ENCODE measurements at regions not wholly inside any gene's neighbourhood (a gene's known extent, or its start where the extent isn't known, plus 50 kb on each side); places are given as distances from the start of the nearest gene placed in this dataset.
"Not testable (repeated sequence)": the region's sequence is repeated elsewhere in the genome, so short reads cannot be mapped to it uniquely, and the experiment has no call there.

DNA sequence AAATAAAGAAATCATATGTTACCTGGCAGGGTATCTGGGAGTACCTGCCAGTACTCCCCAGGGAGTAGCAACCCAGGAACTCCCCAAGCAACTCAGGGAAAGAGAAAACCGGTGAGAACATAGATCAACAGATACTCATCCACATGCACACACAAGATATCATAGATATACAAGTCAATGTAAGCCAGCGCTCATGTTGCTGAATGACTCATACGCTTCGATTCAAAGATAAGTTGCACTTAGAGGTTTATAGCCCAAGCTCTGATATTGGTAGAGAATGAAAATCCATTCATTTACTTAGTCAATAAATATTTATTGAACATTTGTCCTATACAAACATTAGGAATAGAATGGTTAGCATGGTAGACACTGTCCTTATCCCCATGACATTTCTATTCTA lies 219.1 kb upstream of the TRPC7 start:
- no peak overlapping the region for H3K4me3 Mint-ChIP-seq
- no peaks in the 10 kb centered on the region for H3K36me3 Mint-ChIP-seq
- H3K27ac Mint-ChIP-seq: no peak overlapping the region
- H3K4me1 Mint-ChIP-seq (ENCODE audit: low read depth): no peaks in the 10 kb centered on the region
- H3K27me3 Mint-ChIP-seq: no peaks in the 10 kb centered on the region
- ChIA-PET POLR2A (no interaction called here), CTCF (no interaction called here)
- intact Hi-C loops (cut with micrococcal nuclease): no loop called here
- DNase-seq: no peak
- H3K9me3 Mint-ChIP-seq: no peaks in the 10 kb centered on the region

DNA sequence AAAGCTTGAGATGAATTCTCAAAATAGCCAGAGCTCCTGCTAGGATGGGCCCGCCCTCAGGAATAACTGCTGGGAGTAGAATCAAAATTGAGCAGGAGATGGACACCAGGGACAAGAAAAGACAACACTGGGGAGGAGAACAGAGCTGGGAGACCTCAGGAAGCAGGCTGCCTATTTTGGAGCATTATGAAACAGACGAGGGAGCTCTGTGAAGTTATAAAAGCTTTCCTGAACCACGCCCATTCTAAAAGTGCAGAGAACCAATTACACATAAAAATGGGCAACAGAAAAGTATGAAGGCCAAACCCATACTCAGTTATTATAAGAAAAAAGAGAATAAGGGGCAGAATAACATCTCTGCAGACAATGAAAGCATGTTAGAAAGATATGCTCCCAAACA lies 213.9 kb upstream of the TRPC7 start:
- H3K9me3 Mint-ChIP-seq: no peaks in the 10 kb centered on the region
- intact Hi-C loops (cut with micrococcal nuclease): no loop called here
- ChIA-PET CTCF (no interaction called here), POLR2A (no interaction called here)
- no peaks in the 10 kb centered on the region for H3K27me3 Mint-ChIP-seq
- H3K4me1 Mint-ChIP-seq (ENCODE audit: low read depth): no peaks in the 10 kb centered on the region
- H3K27ac Mint-ChIP-seq: no peak overlapping the region
- no peak for DNase-seq
- no peaks in the 10 kb centered on the region for H3K36me3 Mint-ChIP-seq
- H3K4me3 Mint-ChIP-seq: no peak overlapping the region

DNA sequence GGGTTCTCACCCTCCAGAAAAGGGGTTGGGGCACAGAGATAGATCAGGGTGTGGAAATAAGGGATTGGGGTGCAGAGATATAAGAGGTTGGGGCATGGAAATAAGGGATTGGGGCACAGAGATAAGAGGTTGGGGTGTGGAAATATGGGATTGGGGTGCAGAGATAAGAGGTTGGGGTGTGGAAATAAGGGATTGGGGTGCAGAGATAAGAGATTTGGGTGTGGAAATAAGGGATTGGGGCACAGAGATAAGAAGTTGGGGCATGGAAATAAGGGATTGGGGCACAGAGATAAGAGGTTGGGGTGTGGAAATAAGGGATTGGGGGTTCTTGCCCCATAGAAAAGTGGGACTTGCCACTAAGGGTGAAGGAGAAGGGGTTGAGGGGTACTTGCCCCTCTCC lies 204.5 kb upstream of the TRPC7 start:
- intact Hi-C loops (cut with micrococcal nuclease); H3K9me3 Mint-ChIP-seq; H3K4me3 Mint-ChIP-seq; H3K4me1 Mint-ChIP-seq (ENCODE audit: low read depth); H3K36me3 Mint-ChIP-seq; H3K27ac Mint-ChIP-seq; CTCF ChIA-PET; DNase-seq; POLR2A ChIA-PET; H3K27me3 Mint-ChIP-seq: not testable (repeated sequence)

- H3K36me3 Mint-ChIP-seq; H3K9me3 Mint-ChIP-seq; intact Hi-C loops (cut with micrococcal nuclease); DNase-seq; CTCF ChIA-PET; H3K27me3 Mint-ChIP-seq; H3K27ac Mint-ChIP-seq; POLR2A ChIA-PET; H3K4me3 Mint-ChIP-seq; H3K4me1 Mint-ChIP-seq (ENCODE audit: low read depth): not testable (repeated sequence)
These were observed 200.1 kb upstream of the TRPC7 start for GRCh38 chr5:136565457-136565856.

DNA sequence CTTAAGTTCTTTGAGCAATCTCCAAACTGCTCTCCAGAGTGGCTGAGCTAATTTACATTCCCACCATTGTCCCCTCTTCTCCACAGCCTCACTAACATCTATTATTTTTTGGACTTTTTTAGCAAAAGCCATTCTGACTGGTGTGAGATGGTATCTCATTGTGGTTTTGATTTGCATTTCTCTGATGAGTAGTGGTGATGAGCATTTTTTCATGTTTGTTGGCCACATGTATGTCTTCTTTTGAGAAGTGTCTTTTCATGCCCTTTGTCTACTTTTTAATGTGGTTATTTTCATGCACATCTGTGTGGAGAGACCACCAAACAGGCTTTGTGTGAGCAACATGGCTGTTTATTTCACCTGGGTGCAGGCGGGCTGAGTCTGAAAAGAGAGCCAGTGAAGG lies 199.7 kb upstream of the TRPC7 start:
- H3K36me3 Mint-ChIP-seq; H3K4me1 Mint-ChIP-seq (ENCODE audit: low read depth); intact Hi-C loops (cut with micrococcal nuclease); DNase-seq; H3K27me3 Mint-ChIP-seq; POLR2A ChIA-PET; H3K27ac Mint-ChIP-seq; H3K4me3 Mint-ChIP-seq; CTCF ChIA-PET; H3K9me3 Mint-ChIP-seq: not testable (repeated sequence)

- POLR2A ChIA-PET, CTCF ChIA-PET, H3K27ac Mint-ChIP-seq: not testable (repeated sequence)
These were observed 199.1 kb upstream of the TRPC7 start for GRCh38 chr5:136564431-136564830.

DNA sequence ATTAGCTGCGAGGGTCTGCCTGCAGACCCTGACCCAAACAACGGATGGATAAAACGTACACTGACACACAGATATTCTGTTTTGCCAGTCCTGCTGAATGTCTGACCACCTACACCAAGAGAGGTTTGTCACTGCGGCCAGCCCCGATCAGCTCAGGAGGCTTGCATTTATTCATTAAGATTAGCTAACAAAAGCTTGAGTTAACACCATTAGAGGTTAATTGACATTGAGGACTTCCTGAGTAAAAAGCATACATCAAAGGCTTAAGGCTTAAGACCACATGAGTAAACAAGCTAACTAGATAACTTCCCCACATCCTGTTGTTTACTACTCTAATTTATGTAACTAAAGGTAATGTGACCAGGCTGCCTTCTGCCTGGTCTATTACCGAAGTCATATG lies 198.1 kb upstream of the TRPC7 start:
- Mint-ChIP-seq H3K4me1 (ENCODE audit: low read depth) (peaks cover 4% of the 10 kb centered on the region), H3K9me3 (peaks cover 9% of the 10 kb centered on the region), H3K27ac (no peak overlapping the region), H3K27me3 (no peaks in the 10 kb centered on the region), H3K36me3 (no peaks in the 10 kb centered on the region), H3K4me3 (no peak overlapping the region)
- intact Hi-C loops (cut with micrococcal nuclease): no loop called here
- CTCF ChIA-PET: no interaction called here
- POLR2A ChIA-PET: no interaction called here
- DNase-seq: no peak

More at GRCh38 chr5:136564431-136564830, 199.1 kb upstream of the TRPC7 start:
- H3K36me3 Mint-ChIP-seq; H3K4me1 Mint-ChIP-seq (ENCODE audit: low read depth); H3K9me3 Mint-ChIP-seq; H3K4me3 Mint-ChIP-seq; DNase-seq; intact Hi-C loops (cut with micrococcal nuclease); H3K27me3 Mint-ChIP-seq: not testable (repeated sequence)

DNA sequence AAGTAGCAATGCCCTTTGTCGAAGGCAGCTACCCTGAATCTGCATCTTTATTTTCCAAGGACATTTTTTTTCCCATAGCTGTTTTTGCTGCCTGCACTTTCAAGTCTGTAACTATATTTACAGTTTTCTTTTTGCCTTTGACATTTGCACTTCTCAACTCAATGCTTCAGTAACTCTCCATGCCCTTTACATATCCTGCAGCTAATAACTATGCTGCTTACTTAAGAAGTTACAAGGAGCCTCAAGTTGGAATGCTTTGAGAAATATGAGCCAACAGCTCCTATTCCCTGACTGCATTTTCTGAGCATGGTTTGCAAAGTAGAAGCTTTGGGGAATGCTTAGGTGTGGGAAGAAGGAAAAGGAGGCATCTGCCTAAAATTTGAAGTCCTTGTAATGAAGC lies 194.8 kb upstream of the TRPC7 start:
- DNase-seq: no peak
- H3K27me3 Mint-ChIP-seq: no peaks in the 10 kb centered on the region
- POLR2A ChIA-PET: no interaction called here
- CTCF ChIA-PET: no interaction called here
- intact Hi-C loops (cut with micrococcal nuclease): no loop called here
- no peak overlapping the region for H3K4me3 Mint-ChIP-seq
- H3K4me1 Mint-ChIP-seq (ENCODE audit: low read depth): peaks cover 3% of the 10 kb centered on the region
- no peaks in the 10 kb centered on the region for H3K36me3 Mint-ChIP-seq
- peaks cover 11% of the 10 kb centered on the region for H3K9me3 Mint-ChIP-seq
- no peak overlapping the region for H3K27ac Mint-ChIP-seq

DNA sequence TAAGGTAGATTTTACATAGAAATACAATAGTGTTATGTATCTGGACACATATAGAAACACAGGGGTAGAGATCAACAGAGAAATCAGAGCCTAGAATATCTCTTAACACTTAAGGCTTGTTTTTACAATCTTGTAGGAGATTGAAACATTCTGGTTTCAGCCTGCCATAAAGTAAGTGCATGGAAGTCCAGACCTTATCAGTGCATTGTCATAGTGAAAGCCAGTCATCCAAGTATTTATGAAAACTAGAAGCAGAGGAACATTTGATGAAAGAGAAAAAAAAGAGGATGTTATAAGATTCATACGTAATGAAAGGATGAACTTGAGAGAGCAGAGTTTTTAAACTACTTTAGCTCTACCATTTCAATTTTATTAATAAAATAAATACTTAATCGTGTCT lies 194.3 kb upstream of the TRPC7 start:
- POLR2A ChIA-PET: no interaction called here
- Mint-ChIP-seq H3K27ac (no peak overlapping the region), H3K4me1 (ENCODE audit: low read depth) (peaks cover 2% of the 10 kb centered on the region), H3K4me3 (no peak overlapping the region), H3K27me3 (no peaks in the 10 kb centered on the region), H3K9me3 (peaks cover 9% of the 10 kb centered on the region), H3K36me3 (no peaks in the 10 kb centered on the region)
- CTCF ChIA-PET: no interaction called here
- intact Hi-C loops (cut with micrococcal nuclease): no loop called here
- no peak for DNase-seq

DNA sequence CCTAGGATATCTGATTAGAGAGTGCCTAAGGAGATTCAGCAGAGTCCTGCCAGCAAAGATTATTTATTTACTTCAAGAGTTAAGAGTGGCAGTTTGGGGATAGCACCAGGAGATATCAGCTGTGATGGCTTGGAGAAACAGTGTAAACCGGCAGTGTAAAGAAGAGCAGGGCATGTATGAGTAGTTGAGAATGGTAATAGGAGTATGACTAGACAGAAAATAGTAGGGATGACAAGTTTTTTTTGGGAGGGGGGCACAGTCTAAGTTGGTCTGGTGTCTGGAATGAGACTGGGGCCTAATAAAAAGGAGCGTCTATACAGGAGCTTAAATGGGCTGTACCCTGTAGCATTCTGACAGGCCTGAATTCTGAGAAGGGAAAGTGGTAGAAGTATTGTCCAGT lies 181.8 kb upstream of the TRPC7 start:
- H3K9me3 Mint-ChIP-seq; H3K36me3 Mint-ChIP-seq; CTCF ChIA-PET; DNase-seq; intact Hi-C loops (cut with micrococcal nuclease); POLR2A ChIA-PET; H3K4me1 Mint-ChIP-seq (ENCODE audit: low read depth); H3K27me3 Mint-ChIP-seq; H3K4me3 Mint-ChIP-seq; H3K27ac Mint-ChIP-seq: not testable (repeated sequence)

DNA sequence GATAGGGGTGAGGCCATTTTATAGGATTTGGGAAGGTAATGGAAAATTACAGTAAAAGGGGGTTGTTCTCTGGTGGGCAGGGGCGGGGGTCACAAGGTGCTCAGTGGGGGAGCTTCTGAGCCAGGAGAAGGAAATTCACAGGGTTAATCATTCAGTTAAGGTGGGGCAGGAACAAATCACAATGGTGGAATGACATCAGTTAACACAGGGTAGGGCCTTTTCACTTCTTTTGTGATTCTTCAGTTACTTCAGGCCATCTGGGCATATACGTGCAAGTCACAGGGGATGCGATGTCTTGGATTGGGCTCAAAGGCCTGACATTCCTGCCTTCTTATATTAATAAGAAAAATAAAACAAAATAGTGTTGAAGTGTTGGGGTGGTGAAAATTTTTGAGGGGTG lies 181.1 kb upstream of the TRPC7 start:
- DNase-seq; H3K27ac Mint-ChIP-seq; H3K27me3 Mint-ChIP-seq; H3K4me1 Mint-ChIP-seq (ENCODE audit: low read depth); POLR2A ChIA-PET; CTCF ChIA-PET; H3K36me3 Mint-ChIP-seq; H3K9me3 Mint-ChIP-seq; intact Hi-C loops (cut with micrococcal nuclease); H3K4me3 Mint-ChIP-seq: not testable (repeated sequence)

DNA sequence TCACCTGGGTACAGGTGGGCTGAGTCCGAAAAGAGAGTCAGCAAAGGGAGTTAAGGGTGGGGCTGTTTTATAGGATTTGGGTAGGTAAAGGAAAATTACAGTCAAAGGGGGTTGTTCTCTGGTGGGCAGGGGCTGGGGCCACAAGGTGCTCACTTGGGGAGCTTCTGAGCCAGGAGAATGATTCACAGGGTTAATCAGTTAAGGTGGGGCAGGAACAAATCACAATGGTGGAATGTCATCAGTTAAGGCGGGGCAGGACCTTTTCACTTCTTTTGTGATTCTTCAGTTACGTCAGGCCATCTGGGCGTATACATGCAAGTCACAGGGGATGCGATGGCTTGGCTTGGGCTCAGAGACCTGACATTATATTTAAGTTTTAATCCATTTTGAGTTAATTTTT lies 179.7 kb upstream of the TRPC7 start:
- POLR2A ChIA-PET; H3K4me1 Mint-ChIP-seq (ENCODE audit: low read depth); H3K27ac Mint-ChIP-seq; intact Hi-C loops (cut with micrococcal nuclease); H3K9me3 Mint-ChIP-seq; CTCF ChIA-PET; H3K27me3 Mint-ChIP-seq; H3K36me3 Mint-ChIP-seq; H3K4me3 Mint-ChIP-seq; DNase-seq: not testable (repeated sequence)

DNA sequence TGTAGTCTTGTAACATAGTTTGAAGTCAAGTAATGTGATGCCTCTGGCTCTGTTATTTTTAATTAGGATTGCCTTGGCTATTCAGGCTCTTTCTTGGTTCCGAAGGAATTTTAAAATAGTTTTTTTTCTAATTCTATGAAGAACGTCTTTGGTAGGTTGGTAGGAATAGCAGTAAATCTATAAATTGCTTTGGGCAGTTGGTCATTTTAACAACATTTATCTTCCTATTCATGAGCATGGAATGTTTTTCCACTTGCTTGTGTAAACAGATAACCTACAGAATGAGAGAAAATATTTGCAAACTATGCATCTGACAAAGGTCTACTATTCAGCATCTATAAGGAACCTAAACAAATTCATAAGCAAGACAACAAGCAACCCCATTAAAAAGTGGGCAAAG lies 173.2 kb upstream of the TRPC7 start:
- DNase-seq: no peak
- Mint-ChIP-seq H3K4me1 (ENCODE audit: low read depth) (no peaks in the 10 kb centered on the region), H3K27ac (no peak overlapping the region), H3K27me3 (no peaks in the 10 kb centered on the region), H3K36me3 (no peaks in the 10 kb centered on the region), H3K4me3 (no peak overlapping the region), H3K9me3 (no peaks in the 10 kb centered on the region)
- intact Hi-C loops (cut with micrococcal nuclease): no loop called here
- ChIA-PET CTCF (no interaction called here), POLR2A (no interaction called here)

- DNase-seq: no peak
- no peak overlapping the region for H3K4me3 Mint-ChIP-seq
- no peak overlapping the region for H3K27ac Mint-ChIP-seq
- intact Hi-C loops (cut with micrococcal nuclease): no loop called here
- ChIA-PET POLR2A (no interaction called here), CTCF (no interaction called here)
- no peaks in the 10 kb centered on the region for H3K27me3 Mint-ChIP-seq
- no peaks in the 10 kb centered on the region for H3K4me1 Mint-ChIP-seq (ENCODE audit: low read depth)
- H3K9me3 Mint-ChIP-seq: no peaks in the 10 kb centered on the region
- H3K36me3 Mint-ChIP-seq: no peaks in the 10 kb centered on the region
These were observed 163.7 kb upstream of the TRPC7 start for GRCh38 chr5:136529081-136529480.
